GM21367 (cell line): ENCODE measurements at regions not wholly inside any gene's neighbourhood (a gene's known extent, or its start where the extent isn't known, plus 50 kb on each side); places are given as distances from the start of the nearest gene placed in this dataset.
"Not testable (repeated sequence)": the region's sequence is repeated elsewhere in the genome, so short reads cannot be mapped to it uniquely, and the experiment has no call there.

ENCODE experiments used
- ATAC-seq: cut with Tn5 transposase; IDR thresholded peaks from one replicate; pipeline ENCODE4 v1.9.1; 2021; ENCODE audit not compliant: unreplicated experiment

DNA sequence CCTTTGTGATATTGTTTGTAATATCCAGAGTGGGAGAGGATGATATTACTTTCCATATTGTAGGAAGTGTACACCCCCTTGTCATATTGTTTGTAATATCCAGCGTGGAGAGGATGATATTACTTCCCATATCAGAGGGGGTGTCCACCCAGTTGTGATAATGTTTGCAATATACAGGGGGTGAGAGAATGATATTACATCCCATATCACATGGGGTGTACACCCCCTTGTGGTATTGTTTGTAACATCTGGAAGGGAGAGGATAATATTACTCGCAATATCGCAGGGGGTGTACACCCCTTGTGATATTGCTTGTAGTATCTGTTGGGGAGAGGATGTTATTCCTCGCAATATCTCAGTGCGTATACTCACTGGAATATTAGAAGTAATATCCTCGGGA lies 61.5 kb downstream of the PRSS23 start:
- ATAC-seq, result no peak

DNA sequence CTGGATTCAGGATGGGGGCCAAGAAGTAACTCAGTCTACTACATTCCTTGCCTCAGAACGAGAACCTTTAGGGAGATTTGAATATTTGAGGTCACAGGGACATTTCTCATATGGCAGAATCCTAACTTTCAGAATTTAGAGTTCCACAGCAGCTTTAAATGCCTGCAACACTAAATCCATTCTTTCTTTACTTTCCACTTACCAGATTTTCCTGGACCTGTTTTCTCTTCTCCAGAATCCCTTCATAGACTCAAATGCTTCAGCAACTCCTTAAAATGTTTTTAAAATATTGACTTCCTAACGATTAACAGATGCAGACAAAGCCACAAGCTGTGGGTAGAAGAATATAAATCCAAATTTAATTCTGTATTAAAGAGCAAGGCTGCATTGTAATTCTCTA lies 63.1 kb downstream of the PRSS23 start:
- ATAC-seq, result no peak

DNA sequence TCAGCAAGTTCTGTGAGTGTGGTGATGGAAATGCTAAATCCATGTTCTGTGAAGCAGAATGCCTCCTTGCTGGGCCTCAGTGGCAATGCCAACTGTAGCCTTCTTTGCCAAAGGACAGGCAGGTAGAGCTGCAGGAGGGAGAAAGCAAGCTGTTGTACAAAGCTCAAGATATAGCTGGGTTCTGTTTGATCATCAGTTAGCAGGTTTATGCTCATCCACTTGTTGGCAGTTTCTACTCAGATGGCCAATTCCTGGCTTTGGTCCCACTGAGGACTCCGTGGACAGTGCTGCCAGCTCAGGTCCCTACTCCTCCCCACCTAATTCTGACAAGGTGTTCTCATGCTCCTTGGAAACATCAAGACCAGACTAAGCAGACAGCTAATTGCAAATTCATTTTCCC lies 65.1 kb downstream of the PRSS23 start:
- ATAC-seq, result no peak

DNA sequence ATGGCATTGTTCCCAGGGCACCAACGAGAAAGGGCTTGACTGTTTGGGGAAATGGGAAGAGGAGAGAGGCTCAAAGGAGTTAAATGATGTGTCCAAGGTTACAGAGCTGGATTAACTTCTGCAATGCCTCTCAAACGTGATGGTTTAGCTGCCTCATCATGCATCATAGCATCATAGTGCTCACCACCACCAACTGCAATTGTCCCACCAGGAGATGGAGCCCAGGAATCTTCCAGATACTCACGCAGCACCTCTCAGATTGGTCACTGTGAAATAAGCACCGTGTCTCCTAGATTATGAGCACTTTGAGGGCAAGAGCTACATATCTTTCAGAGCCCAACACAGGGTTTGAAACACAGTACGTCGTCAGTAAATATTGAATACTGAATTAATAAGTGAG lies 69.2 kb downstream of the PRSS23 start:
- ATAC-seq, result no peak

DNA sequence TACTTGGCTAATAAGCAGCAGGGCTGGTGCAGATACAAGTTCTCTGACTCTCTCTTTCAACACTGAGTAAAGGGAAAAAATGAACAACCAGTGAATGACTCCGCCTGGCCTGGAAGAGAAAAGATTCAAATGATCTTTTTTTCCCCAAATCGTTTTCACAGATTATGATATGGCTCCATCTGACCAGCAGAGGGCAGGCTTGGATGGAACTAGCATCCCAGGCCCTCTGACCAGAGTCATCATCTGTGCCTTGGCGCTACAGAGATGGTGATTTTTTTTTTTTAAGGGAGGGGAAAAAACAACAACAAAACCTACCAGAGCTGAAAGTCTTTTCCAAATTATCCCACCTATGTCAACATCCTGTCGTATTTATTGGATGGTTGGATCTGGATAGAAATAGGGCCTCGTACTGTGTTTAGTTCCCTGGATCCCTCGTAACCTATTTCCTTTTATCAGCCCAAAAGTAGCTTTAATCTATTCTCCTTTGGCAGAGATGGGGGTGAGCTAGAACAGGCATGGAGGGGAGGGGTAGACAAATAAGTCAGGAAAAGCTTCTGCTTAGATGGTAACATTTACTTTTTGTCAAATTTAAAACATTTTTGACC lies 69.7 kb downstream of the PRSS23 start:
- peak; percentile 66 for ATAC-seq

DNA sequence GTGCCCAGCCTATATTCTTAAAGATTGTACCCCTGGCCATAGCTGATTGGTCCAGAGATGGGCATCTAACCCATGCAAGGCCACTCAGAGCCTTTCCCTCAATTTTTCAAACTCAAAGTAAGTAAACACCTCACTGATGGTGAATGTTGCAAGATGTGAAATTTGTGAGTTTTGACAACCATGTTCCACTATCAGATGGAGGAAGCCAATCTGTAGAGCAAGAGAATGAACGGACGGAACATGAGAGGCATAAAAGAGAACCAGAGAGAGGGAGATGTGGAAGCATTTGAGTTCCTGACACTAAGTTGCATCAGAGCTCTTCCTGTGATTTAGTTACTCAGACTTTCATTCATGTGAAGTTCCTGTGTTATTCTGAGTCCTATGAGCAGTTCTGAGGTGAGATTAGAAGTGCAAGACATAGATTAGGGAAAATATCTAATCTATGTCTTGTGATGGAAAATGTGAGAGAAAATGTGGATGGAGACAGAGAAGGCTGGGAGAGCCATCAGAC lies 73.3 kb downstream of the PRSS23 start:
- no peak for ATAC-seq

DNA sequence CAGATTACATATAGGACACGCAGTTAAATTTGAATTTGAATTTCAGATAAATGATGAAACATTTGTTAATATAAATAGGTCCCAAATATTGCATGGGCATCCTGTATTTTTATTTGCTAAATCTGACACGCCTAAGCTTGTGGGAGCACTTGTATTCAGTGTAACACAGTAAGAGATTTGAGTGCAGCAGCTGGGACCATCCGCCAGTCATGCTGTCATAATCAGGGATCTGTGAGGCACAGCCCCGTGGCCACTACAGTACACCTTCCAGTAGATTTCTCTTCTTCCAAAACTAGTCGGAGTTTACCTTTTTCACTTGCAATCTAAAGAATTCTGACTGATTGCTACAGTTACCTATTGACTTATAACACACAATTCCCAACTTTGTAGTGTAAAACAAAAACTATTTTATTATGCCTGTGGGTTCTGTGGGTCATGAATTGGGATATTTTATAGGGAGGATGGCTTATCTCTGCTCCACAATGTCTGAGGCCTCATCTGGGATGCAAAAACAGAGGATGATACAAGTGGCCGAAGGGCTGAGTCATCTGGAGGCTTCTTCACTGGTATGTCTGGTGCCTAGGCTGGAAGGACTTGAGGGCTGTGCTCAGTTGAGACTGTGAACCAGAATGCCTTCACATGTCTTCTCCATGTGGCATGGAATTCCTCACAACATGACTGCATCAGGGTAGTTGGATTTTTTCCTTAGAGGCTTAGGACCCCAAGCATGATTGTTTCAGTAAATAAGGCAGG lies 74.1 kb downstream of the PRSS23 start:
- no peak for ATAC-seq

DNA sequence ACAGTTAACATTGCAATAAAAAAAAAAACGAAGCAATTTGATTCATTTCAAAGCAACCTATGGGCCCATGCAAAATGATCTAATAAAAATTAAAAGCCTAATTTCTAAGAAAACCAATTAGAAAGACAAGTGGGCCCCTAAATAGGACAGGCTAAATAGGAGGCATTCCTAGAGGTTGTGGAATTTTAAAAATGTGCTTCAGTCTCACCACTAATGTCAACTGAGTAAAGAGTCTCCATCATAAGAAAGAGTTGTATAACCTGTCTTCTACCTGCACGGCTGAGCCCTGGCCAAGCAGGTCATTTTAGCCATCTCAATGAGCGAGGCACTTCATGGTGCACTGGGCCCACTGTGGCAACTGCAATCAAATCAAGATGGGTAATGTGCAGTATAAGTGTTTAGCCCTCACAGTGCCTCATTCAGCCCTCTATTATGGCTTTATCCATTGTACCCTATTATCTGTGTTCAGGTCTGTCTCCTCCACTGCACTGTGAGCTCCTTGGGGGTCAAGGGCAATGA lies 76.4 kb downstream of the PRSS23 start:
- ATAC-seq, result no peak

DNA sequence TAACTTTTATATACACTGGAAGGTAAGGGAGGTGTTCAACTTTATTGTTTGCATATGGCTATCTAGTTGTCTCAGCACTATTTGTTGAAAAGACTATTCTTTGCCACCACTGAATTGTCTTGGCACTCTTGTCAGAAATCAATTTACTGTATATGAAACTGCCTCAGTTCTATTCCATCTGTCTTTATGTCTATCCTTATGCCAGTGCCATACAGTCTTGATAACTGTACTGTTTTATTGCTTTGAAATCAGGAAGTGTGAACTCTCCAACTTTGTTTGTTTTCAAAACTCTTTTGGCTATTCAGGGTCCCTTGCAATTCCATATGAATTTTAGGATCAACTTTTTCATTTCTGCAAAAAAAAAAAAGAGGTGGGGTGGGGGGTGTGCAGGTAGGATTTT lies 77.2 kb downstream of the PRSS23 start:
- ATAC-seq, result no peak

DNA sequence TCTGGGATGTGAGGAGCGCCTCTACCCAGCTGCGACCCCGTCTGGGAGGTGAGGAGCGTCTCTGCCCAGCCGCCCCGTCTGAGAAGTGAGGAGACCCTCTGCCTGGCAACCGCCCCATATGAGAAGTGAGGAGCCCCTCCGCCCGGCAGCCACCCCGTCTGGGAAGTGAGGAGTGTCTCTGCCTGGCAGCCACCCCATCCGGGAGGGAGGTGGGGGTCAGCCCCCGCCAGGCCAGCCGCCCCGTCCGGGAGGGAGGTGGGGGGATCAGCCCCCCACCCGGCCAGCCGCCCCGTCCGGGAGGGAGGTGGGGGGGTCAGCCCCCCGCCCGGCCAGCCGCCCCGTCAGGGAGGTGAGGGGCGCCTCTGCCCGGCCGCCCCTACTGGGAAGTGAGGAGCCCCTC lies 76.0 kb downstream of the FZD4 start:
- ATAC-seq, result not testable (repeated sequence)

DNA sequence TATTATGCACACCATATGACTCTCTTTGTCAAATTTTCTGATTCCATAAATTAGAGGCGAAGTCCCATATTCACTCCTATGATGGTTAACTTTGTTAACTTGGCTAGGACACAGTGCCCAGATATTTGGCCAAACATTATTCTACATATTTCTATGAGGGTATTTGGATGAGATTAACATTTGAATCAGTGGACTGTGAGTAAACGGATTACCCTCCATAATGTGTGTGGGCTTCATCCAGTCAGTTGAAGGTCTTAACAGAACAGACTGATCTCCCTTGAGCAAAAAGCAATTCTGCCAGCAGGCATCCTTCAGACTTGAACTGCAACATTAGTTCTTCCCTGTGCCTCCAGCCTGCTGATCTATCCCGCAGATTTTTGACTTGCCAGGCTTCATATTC lies 69.9 kb downstream of the FZD4 start:
- ATAC-seq, result no peak

DNA sequence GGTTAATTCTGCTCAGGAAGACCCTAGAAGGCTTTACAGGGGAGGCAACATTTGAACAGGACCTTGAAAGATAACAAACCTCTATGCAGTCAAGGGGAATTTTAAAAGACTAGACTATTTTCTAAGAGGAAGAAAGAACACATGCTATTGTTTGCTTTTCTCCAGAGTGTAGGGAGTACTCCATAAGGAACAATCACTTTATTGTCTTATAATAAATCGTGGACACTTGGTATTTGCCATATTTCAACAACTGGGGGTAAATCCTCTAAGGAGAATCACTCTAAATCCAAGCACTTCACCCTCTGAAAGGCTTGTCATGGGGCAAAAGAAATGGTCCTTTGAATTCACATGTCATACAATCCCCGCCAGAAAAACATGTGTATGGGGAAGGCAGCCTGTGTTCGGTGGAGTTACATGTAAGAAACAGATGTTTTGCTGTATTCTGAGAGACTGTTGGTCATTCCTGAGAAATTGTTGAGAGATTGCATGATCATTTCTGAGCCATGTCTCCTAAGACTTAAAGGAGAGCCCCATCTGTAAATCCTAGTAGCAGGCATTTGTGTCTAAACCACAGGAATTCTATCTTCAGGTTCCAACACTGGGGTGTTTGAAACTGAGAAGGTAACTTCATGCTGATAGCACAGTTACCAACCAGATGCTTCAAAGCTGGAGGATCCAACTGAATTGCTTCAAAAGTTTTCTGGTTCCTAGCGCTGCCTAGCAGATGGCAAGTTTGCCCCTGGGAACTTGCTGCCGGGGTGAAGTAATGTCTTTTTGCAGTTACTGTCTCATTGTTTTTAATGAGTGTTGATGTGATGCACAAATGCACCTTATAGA lies 66.8 kb downstream of the FZD4 start:
- no peak for ATAC-seq

DNA sequence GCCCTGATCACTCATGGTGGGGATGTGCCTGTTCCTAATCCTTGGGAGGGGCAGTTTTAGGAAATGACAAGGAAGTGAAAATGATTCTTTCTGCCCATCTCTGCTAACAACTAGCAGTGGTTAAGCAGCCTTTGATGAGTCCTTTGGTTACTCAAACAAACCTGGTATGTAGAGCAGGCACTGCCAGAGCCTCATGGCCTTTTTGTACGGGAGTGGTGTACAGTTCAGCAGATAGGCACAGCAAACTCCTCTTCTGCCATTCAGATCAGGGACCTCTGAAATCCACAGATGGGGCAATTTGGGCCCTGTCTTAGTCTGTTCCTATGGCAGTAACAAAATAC lies 66.2 kb downstream of the FZD4 start:
- ATAC-seq, result no peak

DNA sequence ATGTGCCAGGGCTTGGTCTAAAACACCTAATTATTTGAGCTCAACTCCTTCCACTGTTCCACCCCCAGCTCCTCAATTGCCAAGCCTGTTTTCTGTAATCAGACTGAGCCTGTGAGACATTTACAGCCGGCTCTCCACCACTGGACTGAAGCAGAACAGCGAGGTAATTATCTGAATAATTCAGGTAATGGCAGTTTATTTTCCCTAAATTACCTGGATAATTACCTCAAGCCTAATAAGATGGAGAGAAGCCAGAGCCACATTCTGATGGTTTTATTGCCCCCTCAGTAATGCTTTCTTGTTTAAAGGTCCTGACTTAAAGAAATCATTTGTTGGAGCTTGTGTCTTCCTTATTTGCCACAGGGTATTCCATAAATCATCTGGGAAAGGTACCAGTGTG lies 64.2 kb downstream of the FZD4 start:
- ATAC-seq, result no peak

DNA sequence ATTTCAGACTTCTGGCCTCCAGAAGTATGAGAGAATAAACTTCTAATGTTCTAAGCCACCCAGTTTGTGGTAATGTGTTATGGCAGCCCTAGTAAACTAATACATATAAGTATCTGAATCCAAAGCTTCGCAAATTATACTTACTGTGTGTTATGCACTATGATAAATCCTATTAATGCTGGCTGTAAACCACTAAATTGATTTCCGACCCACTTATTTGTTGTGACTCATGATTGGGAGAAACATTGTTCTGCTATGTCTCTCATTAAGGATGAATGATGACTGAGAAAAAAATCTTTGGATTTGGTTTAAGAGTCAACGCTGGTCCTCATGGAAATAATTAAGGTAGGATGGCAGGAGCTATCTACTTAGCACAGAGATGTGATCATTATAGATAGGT lies 62.0 kb downstream of the FZD4 start:
- ATAC-seq, result no peak
